Small intestine (tissue), 7 donors: ENCODE measurements at regions not wholly inside any gene's neighbourhood (a gene's known extent, or its start where the extent isn't known, plus 50 kb on each side); places are given as distances from the start of the nearest gene placed in this dataset.

ENCODE experiments used
- DNase-seq, 2 donors: peaks; one replicate each; pipeline versions ENCODE4 v3.0.0 to v3.0.0-alpha.2; 2013
- FAIRE-seq: peaks from 2 replicates; lab custom pipeline; 2012; peaks lifted over from hg19 to GRCh38; lab: Jason Lieb, UNC
- H3K27ac ChIP-seq, 3 donors: one replicate each; pipeline ENCODE4 v1.5.1; 2013; ENCODE audit warnings: low read length in 2 of 3, mild to moderate bottlenecking in 2 of 3, control low read depth in 1 of 3, inconsistent platforms in 1 of 3, low read depth in 1 of 3, moderate library complexity in 1 of 3
- H3K27me3 ChIP-seq, 3 donors: one replicate each; pipeline ENCODE4 v1.6.1; 2013; ENCODE audit warnings: low read length in 3 of 3, inconsistent platforms in 1 of 3; ENCODE audit not compliant: control insufficient read depth in 3 of 3, insufficient read depth in 3 of 3
- H3K36me3 ChIP-seq, 3 donors: one replicate each; pipeline ENCODE4 v1.6.1; 2013; ENCODE audit warnings: low read length in 3 of 3, inconsistent platforms in 1 of 3, low read depth in 1 of 3, mild to moderate bottlenecking in 1 of 3, moderate library complexity in 1 of 3; ENCODE audit not compliant: control insufficient read depth in 3 of 3, insufficient read depth in 2 of 3
- H3K4me1 ChIP-seq, 3 donors: one replicate each; pipeline ENCODE4 v1.6.1; 2013; ENCODE audit warnings: low read length in 2 of 3, inconsistent platforms in 1 of 3, low read depth in 1 of 3, mild to moderate bottlenecking in 1 of 3, moderate library complexity in 1 of 3; ENCODE audit not compliant: control insufficient read depth in 3 of 3, insufficient read depth in 2 of 3
- H3K4me3 ChIP-seq, 3 donors: one replicate each; pipeline ENCODE4 v1.5.1; 2013; ENCODE audit warnings: low read length in 3 of 3, control low read depth in 1 of 3, inconsistent platforms in 1 of 3, low read depth in 1 of 3, mild to moderate bottlenecking in 1 of 3, moderate library complexity in 1 of 3
- H3K9me3 ChIP-seq, 2 donors: one replicate each; pipeline ENCODE4 v1.6.1; 2013; ENCODE audit warnings: low read depth in 1 of 2, low read length in 1 of 2; ENCODE audit not compliant: control insufficient read depth in 2 of 2, insufficient read depth in 1 of 2
- WGBS, 3 donors: extraction: QIAGEN DNeasy Blood & Tissue Kit; methylation state at CpG; one replicate each; pipeline ENCODE4 v1.1.7; 2013; 5-methylcytosine and 5-hydroxymethylcytosine counted together
- donor health status: healthy with polysubstance abuse.
- donor health status: control.
- donor health status: control.
- donor health status: Bipolar disorder and iron deficiency.
- donor health status: healthy.

GRCh38 chr18:38475686-38476085, 910.1 kb upstream of the CELF4 start:
- Histone ChIP-seq H3K9me3 (no peaks in the 10 kb centered on the region), H3K4me3 (no peak overlapping the region), H3K27ac (no peak overlapping the region), H3K4me1 (no peaks in the 10 kb centered on the region), H3K36me3 (no peaks in the 10 kb centered on the region), H3K27me3 (no peaks in the 10 kb centered on the region)
- no peak for DNase-seq
- FAIRE-seq, result no peak
- 69 to 76% (median 71%) methylated on average over 2 of the region's 2 CpGs for WGBS, 3 donors

DNA sequence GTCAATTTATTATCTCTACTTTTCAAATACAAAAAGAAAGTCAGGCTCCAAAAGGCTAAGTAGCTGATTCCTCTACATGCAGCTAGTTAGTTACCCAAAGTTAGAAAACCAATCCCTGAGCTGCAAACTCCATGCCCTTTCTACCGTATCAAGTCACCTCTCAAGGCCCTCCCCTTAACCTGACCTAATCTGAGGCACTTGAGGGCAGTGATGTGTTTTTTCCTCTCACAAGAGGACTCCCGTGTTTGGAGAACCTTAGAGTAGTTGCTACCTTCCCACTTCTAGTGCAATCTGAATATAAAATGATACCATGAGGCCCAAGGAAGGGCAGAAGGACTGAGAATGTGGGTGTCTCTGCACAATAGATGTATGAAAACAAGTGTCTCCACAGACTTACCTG, 907.9 kb upstream of the CELF4 start:
- Histone ChIP-seq H3K9me3 (no peaks in the 10 kb centered on the region), H3K4me1 (no peaks in the 10 kb centered on the region), H3K36me3 (no peaks in the 10 kb centered on the region), H3K4me3 (no peak overlapping the region), H3K27ac (no peak overlapping the region), H3K27me3 (no peaks in the 10 kb centered on the region)
- DNase-seq, result no peak
- no peak for FAIRE-seq
- WGBS, 3 donors, result 75 to 84% (median 76%) methylated on average over 2 of the region's 2 CpGs

DNA sequence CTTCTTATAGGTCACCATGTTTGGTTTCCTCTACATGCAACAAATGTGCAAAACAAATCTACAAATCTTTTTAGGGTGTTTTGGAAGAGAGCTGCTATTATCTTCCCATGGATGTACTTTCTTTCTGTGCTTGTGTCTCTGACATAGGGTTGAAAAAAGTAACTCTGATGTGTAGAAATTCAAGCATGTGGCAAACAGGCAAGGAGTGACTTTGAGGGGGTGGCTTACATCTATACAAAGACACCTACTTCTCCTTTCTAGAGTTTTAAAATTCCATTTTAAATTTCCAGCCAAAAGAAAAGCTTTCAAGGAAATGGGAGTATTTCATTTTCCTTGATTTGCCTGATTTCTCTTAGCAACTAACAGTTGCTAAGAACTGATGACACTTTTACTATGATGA, 904.8 kb upstream of the CELF4 start:
- no peaks in the 10 kb centered on the region for H3K36me3 ChIP-seq
- no peaks in the 10 kb centered on the region for H3K9me3 ChIP-seq
- H3K27me3 ChIP-seq, result no peaks in the 10 kb centered on the region
- H3K4me3 ChIP-seq, result no peak overlapping the region
- no peak overlapping the region for H3K27ac ChIP-seq
- no peaks in the 10 kb centered on the region for H3K4me1 ChIP-seq
- DNase-seq (no peak), FAIRE-seq (no peak)

GRCh38 chr18:38466426-38466825, 900.8 kb upstream of the CELF4 start:
- H3K27ac ChIP-seq, result no peak overlapping the region
- H3K27me3 ChIP-seq, result no peaks in the 10 kb centered on the region
- DNase-seq, result no peak
- no peaks in the 10 kb centered on the region for H3K9me3 ChIP-seq
- 77 to 90% (median 84%) methylated on average over 2 of the region's 2 CpGs for WGBS, 3 donors
- no peak overlapping the region for H3K4me3 ChIP-seq
- FAIRE-seq, result no peak
- no peaks in the 10 kb centered on the region for H3K4me1 ChIP-seq
- no peaks in the 10 kb centered on the region for H3K36me3 ChIP-seq

DNA sequence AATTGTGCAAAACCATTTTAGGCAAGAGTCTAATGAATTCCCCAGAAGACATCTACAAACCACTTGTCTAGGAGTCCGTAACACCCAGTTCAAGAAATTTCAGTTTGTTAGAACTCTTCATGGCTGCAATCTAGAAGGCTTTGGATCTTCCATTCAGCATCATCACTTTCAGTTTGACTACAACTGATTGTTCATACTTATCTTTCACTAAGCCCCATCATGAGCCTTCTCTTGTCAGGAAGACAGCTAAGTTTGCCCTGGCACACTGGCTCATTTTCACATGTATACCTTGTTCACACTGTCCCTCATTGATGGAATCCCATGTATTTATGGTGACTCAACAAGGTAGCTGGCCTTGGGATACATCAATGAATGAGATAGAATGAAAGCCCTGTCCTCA, 898.4 kb upstream of the CELF4 start:
- WGBS, 3 donors, result 73 to 97% (median 88%) methylated on average over 1 of the region's 1 CpG
- Histone ChIP-seq H3K27ac (no peak overlapping the region), H3K36me3 (no peaks in the 10 kb centered on the region), H3K27me3 (no peaks in the 10 kb centered on the region), H3K9me3 (no peaks in the 10 kb centered on the region), H3K4me3 (no peak overlapping the region), H3K4me1 (no peaks in the 10 kb centered on the region)
- no peak for FAIRE-seq
- DNase-seq, result no peak

GRCh38 chr18:38460657-38461056, 895.1 kb upstream of the CELF4 start:
- Histone ChIP-seq H3K36me3 (no peaks in the 10 kb centered on the region), H3K9me3 (no peaks in the 10 kb centered on the region), H3K4me3 (no peak overlapping the region), H3K27me3 (no peaks in the 10 kb centered on the region), H3K27ac (no peak overlapping the region), H3K4me1 (no peaks in the 10 kb centered on the region)
- FAIRE-seq (no peak), DNase-seq (no peak)
- WGBS, 3 donors, result 89 to 98% (median 97%) methylated on average over 4 of the region's 4 CpGs

GRCh38 chr18:38459131-38459994, 893.8 kb upstream of the CELF4 start:
- Histone ChIP-seq H3K27me3 (no peaks in the 10 kb centered on the region), H3K4me3 (no peak overlapping the region), H3K27ac (no peak overlapping the region), H3K4me1 (no peaks in the 10 kb centered on the region), H3K9me3 (no peaks in the 10 kb centered on the region), H3K36me3 (no peaks in the 10 kb centered on the region)
- WGBS, 3 donors, result 62 to 68% (median 66%) methylated on average over 14 of the region's 14 CpGs
- no peak for FAIRE-seq
- no peak for DNase-seq

GRCh38 chr18:38458698-38459097, 893.1 kb upstream of the CELF4 start:
- Histone ChIP-seq H3K9me3 (no peaks in the 10 kb centered on the region), H3K27ac (no peak overlapping the region), H3K4me3 (no peak overlapping the region), H3K36me3 (no peaks in the 10 kb centered on the region), H3K27me3 (no peaks in the 10 kb centered on the region), H3K4me1 (no peaks in the 10 kb centered on the region)
- FAIRE-seq (no peak), DNase-seq (no peak)
- 39 to 65% (median 52%) methylated on average over 3 of the region's 3 CpGs for WGBS, 3 donors

DNA sequence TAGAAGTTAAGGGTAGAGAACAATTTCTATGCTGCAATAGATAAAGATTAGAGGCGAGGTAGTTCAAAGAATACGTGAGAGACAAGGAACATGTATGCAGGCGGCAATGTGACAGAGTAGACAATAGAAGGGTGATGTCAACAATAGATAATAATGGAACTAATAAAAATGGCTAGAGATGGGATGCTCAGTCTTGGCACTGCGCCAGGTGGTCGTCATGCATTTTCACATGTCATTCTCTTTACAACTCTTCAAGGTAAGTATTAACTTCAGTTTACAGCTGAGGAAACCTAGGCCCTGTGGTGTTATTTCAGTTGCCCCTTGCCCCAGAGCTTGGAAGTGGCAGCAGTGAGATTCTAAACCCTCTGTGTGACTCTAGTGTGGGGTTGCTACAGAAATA, 890.7 kb upstream of the CELF4 start:
- WGBS, 3 donors, result 70 to 78% (median 74%) methylated on average over 5 of the region's 5 CpGs
- H3K27me3 ChIP-seq, result no peaks in the 10 kb centered on the region

More for the DNA sequence above, 890.7 kb upstream of the CELF4 start:
- no peak overlapping the region for H3K4me3 ChIP-seq
- H3K9me3 ChIP-seq, result no peaks in the 10 kb centered on the region
- H3K27ac ChIP-seq, result no peak overlapping the region
- H3K36me3 ChIP-seq, result no peaks in the 10 kb centered on the region
- DNase-seq (no peak), FAIRE-seq (no peak)
- H3K4me1 ChIP-seq, result no peaks in the 10 kb centered on the region
